ENCODE measurements at regions not wholly inside any gene's neighbourhood (a gene's known extent, or its start where the extent isn't known, plus 50 kb on each side); places are given as distances from the start of the nearest gene placed in this dataset.

DNA sequence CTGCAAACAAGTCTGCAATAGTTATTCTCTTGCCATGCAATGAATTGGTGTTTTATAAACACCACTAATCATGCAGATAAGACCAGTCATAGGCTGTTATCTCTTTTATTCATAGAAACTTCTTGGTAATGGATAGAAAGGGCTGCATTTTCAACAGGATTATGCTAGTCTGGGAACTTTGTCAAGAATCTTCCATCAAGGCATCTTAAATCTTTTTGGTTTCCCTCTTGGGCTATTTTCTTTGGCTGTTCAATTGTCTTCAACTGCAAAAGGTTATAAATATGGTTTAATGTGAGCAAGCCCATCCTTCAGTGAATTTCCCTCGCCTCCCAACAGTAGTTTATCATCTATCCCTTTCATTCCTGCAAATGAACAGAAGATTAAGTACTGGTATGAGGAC is 59.0 kb upstream of the MINAR1 start:
- peak; percentile 14 for DNase-seq

DNA sequence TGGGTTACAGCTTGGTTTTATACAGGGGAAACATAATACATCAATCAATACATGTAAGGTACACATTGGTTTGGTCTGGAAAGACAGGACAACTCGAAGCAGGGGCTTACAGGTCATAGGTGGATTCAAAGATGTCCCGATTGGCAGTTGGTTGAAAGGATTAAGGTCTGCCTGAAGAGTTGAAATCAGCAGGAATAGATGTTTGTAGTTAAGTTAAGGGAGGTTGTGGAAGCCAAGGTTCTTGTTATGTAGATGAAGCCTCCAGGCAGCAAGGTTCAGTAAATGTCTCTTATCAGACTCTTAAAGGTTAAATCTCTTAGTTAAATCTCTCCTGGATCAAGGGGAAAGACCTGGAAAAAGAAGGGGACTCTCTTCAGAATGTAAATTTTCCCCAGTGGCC is 58.4 kb upstream of the MINAR1 start:
- DNase-seq: no peak

DNA sequence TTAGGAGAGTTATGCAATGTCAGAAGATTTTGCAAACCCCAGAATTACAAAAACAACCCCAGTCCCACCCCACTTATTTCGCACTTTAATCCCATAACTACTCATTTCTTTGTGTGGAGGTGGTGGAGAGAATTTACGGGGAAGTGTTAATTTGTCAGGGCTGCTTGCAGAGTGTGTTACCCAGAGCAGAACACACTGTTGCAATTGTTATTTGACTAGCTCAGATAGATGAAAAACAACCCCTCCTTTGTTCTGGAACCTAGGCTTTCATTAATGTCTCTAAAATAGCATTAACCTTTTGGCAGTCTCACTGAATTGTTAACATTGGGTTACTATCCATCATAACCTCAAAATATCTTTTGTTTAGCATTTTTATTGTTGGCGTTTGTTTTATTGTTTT is 55.8 kb upstream of the MINAR1 start:
- DNase-seq: no peak

DNA sequence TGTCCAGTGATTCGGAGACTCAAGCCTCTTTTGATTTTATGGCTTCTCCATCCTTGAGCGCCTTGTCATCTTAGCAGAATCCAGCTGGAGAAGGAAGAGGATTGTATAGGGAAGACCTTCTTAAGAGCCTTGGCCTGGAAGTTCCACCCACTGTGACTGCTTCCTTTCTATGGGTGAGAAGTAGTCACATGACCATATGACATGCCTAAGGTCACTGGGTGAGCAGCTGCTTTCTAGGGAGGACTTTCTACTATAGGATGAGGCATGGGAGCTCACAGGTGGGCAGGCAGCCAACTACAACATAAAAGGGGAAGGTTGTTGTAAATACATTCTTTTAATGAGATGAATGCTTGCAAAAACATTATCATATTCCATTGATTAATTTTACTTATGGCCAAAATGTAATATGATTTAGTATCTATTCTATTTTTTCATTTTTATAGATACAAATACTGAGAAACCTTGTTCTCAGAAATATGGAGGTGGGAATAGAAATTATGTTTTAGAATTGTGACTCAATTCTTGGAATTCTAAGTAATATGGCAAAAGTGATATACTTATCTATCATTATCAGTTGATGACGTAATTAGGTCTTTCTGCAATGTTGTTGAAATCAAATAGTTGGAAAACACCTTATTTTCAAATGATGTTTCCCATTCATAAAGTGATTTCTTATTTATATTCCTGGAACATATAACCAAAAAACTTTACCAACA is 53.6 kb upstream of the MINAR1 start:
- DNase-seq: no peak

DNA sequence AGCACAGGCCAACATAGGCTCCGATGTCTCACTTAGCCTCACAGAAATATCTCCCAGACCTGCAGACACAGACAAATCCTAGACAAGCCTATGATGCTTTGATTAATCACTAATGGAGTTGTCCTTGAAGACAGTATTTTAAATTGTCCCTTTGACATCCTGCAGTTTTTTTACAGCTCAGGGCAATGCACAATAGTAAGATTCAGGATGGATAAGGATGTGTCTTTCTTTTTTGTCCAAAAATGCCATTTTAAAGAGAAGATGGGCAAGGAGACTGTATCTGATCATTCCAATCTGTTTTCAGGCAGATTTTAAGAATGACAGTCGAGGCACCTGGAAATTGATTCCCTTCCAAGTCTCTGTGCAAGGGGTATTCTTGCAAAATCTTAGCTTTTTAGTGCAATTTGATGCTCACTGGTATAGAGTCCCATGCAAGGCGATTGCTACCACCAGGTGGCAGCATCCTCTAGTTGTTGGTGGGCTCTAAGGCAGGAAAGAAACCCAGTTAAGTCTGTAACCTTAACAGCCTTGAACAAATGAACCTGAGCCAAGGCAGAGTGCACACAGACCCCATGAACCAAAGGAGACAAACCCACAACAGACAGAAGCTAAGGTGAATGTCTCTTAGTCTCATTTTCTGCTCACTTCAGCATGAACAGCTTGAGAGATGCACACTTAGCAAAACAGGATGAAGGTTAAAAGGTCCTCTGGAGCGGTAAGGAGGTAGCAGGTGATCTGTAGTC is 51.2 kb upstream of the MINAR1 start:
- peak; percentile 67 for DNase-seq

DNA sequence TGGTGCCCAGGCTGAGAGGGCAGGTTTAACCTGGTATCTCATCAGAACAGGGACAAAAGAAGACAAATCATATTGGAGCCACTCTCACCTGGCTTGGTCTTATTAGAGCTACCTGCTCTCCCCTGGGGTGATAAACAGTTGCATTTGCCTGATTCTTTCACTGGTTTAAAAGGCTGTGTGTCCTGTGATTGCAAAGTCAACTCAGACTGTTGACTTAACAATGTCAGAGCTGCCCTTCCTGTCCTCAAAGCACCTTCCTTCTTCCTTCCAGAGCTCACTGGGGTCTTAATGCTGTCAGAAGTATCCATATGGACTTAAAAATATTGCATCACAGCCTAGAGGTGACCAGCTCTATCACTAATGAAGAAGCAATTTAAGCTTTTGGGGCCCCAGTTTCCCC is 50.5 kb upstream of the MINAR1 start:
- no peak for DNase-seq

Measured in fibroblast of skin of right biceps (primary cell).